ENCODE measurements at regions not wholly inside any gene's neighbourhood (a gene's known extent, or its start where the extent isn't known, plus 50 kb on each side); places are given as distances from the start of the nearest gene placed in this dataset.

DNA sequence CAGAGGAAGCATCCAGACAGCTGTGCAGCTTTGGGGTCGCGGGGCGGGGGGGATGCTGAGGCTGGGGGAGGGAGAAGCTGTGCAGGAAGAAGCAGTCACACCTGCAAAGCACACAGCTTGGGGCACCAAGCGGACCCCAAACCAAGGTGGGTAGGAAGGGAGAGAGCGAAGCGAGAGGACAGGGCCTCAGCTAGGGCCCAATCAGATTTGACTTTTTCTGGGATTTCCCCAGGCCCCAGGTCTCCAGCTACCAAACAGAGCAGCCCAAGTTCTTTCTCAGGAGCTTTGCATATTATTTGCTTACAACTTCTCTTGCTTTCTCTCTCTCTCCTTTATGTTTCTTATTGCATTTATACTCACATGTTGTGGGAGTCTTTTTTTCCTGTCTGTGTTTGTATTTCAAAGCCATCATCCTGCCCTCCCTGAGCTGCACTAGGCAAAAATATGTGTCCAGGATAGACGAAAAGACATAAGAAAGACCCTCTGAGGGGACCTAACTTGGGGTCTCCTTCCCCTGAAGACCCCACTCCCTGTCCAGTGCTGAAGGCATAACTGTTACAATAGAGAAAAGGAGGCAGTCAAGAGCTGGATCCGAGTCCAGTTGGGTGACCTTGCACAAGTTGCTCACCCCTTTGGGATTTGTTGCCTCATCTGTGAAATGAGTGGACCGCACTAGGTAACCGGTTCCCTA lies 50.6 kb upstream of the SMNDC1 start:
- CTCF ChIA-PET = interaction anchor here (0.5 to 4.5 kb wide), 30 partner anchors 10 to 1492 kb away, joined by 3 to 34 read pairs (median 5); no protein-coding TSS in a partner anchor
- H3K4me3 ChIP-seq (ENCODE audit: low read depth, low read length) = no peak overlapping the region
- POLR2A ChIA-PET = interaction anchor here (1.3 kb wide), 1 partner anchor 146 kb away, joined by 3 read pairs; no protein-coding TSS in a partner anchor

GRCh38 chr10:110355922-110356627 lies 51.4 kb upstream of the SMNDC1 start:
- Histone ChIP-seq H3K4me3 (ENCODE audit: low read depth, low read length) (no peak overlapping the region), H3K4me1 (ENCODE audit: control insufficient read depth, insufficient read depth, low read length) (no peaks in the 10 kb centered on the region), H3K27ac (ENCODE audit: extremely low read depth, low read depth, low read length) (no peak overlapping the region), H3K36me3 (ENCODE audit: control insufficient read depth in 2 of 2, insufficient read depth in 1 of 2, low read length in 2 of 2) (no peaks in the 10 kb centered on the region), H3K9me3 (ENCODE audit: control insufficient read depth, insufficient read depth, low read depth, low read length) (no peaks in the 10 kb centered on the region)
- POLR2A ChIA-PET = no interaction called here
- CTCF ChIA-PET = interaction anchor here (0.6 to 4.5 kb wide), 11 partner anchors 11 to 1491 kb away, joined by 3 to 34 read pairs (median 4); no protein-coding TSS in a partner anchor
- TF ChIP-seq ZNF707 (tag by site-specific recombination; IDR thresholded peaks at IDR 0.05) = no peak
- TF ChIP-seq ZSCAN30 (tag by site-specific recombination; IDR thresholded peaks at IDR 0.05) = no peak
- TF ChIP-seq ZNF184 (tag by site-specific recombination; IDR thresholded peaks at IDR 0.05) = no peak
- TF ChIP-seq ZNF560 (tag by site-specific recombination; IDR thresholded peaks at IDR 0.05; ENCODE audit: borderline replicate concordance) = no peak
- TF ChIP-seq, protein P1, sequence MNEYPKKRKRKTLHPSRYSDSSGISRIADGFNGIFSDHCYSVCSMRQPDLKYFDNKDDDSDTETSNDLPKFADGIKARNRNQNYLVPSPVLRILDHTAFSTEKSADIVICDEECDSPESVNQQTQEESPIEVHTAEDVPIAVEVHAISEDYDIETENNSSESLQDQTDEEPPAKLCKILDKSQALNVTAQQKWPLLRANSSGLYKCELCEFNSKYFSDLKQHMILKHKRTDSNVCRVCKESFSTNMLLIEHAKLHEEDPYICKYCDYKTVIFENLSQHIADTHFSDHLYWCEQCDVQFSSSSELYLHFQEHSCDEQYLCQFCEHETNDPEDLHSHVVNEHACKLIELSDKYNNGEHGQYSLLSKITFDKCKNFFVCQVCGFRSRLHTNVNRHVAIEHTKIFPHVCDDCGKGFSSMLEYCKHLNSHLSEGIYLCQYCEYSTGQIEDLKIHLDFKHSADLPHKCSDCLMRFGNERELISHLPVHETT (tag by site-specific recombination; IDR thresholded peaks at IDR 0.05) = no peak
- no peak for TF ChIP-seq ZNF610 (tag by site-specific recombination; IDR thresholded peaks at IDR 0.05; ENCODE audit: borderline replicate concordance)
- TF ChIP-seq ZNF311 (tag by site-specific recombination; IDR thresholded peaks at IDR 0.05; ENCODE audit: borderline replicate concordance) = no peak
- no peak for TF ChIP-seq ZNF776 (tag by site-specific recombination; IDR thresholded peaks at IDR 0.05; ENCODE audit: borderline replicate concordance)
- TF ChIP-seq, protein P2, sequence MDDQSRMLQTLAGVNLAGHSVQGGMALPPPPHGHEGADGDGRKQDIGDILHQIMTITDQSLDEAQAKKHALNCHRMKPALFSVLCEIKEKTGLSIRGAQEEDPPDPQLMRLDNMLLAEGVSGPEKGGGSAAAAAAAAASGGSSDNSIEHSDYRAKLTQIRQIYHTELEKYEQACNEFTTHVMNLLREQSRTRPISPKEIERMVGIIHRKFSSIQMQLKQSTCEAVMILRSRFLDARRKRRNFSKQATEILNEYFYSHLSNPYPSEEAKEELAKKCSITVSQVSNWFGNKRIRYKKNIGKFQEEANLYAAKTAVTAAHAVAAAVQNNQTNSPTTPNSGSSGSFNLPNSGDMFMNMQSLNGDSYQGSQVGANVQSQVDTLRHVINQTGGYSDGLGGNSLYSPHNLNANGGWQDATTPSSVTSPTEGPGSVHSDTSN (CRISPR knock-in tag; IDR thresholded peaks at IDR 0.05) = no peak

More for the DNA sequence above, 50.6 kb upstream of the SMNDC1 start:
- no peaks in the 10 kb centered on the region for H3K36me3 ChIP-seq (ENCODE audit: control insufficient read depth in 2 of 2, insufficient read depth in 1 of 2, low read length in 2 of 2)
- H3K4me1 ChIP-seq (ENCODE audit: control insufficient read depth, insufficient read depth, low read length) = no peaks in the 10 kb centered on the region
- TF ChIP-seq ZNF654 (tag by site-specific recombination; IDR thresholded peaks at IDR 0.05; ENCODE audit: low read depth) = no peak
- TF ChIP-seq ZNF16 (tag by site-specific recombination; IDR thresholded peaks at IDR 0.05; ENCODE audit: low read depth) = no peak
- TF ChIP-seq, protein P3, sequence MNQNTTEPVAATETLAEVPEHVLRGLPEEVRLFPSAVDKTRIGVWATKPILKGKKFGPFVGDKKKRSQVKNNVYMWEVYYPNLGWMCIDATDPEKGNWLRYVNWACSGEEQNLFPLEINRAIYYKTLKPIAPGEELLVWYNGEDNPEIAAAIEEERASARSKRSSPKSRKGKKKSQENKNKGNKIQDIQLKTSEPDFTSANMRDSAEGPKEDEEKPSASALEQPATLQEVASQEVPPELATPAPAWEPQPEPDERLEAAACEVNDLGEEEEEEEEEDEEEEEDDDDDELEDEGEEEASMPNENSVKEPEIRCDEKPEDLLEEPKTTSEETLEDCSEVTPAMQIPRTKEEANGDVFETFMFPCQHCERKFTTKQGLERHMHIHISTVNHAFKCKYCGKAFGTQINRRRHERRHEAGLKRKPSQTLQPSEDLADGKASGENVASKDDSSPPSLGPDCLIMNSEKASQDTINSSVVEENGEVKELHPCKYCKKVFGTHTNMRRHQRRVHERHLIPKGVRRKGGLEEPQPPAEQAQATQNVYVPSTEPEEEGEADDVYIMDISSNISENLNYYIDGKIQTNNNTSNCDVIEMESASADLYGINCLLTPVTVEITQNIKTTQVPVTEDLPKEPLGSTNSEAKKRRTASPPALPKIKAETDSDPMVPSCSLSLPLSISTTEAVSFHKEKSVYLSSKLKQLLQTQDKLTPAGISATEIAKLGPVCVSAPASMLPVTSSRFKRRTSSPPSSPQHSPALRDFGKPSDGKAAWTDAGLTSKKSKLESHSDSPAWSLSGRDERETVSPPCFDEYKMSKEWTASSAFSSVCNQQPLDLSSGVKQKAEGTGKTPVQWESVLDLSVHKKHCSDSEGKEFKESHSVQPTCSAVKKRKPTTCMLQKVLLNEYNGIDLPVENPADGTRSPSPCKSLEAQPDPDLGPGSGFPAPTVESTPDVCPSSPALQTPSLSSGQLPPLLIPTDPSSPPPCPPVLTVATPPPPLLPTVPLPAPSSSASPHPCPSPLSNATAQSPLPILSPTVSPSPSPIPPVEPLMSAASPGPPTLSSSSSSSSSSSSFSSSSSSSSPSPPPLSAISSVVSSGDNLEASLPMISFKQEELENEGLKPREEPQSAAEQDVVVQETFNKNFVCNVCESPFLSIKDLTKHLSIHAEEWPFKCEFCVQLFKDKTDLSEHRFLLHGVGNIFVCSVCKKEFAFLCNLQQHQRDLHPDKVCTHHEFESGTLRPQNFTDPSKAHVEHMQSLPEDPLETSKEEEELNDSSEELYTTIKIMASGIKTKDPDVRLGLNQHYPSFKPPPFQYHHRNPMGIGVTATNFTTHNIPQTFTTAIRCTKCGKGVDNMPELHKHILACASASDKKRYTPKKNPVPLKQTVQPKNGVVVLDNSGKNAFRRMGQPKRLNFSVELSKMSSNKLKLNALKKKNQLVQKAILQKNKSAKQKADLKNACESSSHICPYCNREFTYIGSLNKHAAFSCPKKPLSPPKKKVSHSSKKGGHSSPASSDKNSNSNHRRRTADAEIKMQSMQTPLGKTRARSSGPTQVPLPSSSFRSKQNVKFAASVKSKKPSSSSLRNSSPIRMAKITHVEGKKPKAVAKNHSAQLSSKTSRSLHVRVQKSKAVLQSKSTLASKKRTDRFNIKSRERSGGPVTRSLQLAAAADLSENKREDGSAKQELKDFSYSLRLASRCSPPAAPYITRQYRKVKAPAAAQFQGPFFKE (tag by site-specific recombination; IDR thresholded peaks at IDR 0.05; ENCODE audit: borderline replicate concordance) = no peak
- TF ChIP-seq, protein P4, sequence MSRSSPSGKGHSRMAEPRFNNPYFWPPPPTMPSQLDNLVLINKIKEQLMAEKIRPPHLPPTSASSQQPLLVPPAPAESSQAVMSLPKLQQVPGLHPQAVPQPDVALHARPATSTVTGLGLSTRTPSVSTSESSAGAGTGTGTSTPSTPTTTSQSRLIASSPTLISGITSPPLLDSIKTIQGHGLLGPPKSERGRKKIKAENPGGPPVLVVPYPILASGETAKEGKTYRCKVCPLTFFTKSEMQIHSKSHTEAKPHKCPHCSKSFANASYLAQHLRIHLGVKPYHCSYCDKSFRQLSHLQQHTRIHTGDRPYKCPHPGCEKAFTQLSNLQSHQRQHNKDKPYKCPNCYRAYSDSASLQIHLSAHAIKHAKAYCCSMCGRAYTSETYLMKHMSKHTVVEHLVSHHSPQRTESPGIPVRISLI (tag by site-specific recombination; IDR thresholded peaks at IDR 0.05) = no peak
- no peak for TF ChIP-seq ZNF530 (tag by site-specific recombination; IDR thresholded peaks at IDR 0.05; ENCODE audit: low read depth)
- TF ChIP-seq ZNF398 (tag by site-specific recombination; IDR thresholded peaks at IDR 0.05) = no peak
- no peaks in the 10 kb centered on the region for H3K9me3 ChIP-seq (ENCODE audit: control insufficient read depth, insufficient read depth, low read depth, low read length)
- no peak overlapping the region for H3K27ac ChIP-seq (ENCODE audit: extremely low read depth, low read depth, low read length)
